ENCODE measurements at regions not wholly inside any gene's neighbourhood (a gene's known extent, or its start where the extent isn't known, plus 50 kb on each side); places are given as distances from the start of the nearest gene placed in this dataset.
A peak's percentile ranks its signal among the peaks of the same experiment; 100 is the strongest.

- no peak for DNase-seq
- in situ Hi-C loops (cut with MboI; ENCODE audit: low pct_unique_long_range_greater_than_20kb, low sequenced_read_pairs) = no loop called here
Observed at GRCh38 chr6:47152666-47153403, 110.7 kb upstream of the ADGRF1 start.

GRCh38 chr6:47151232-47151898, 109.2 kb upstream of the ADGRF1 start:
- no peak for DNase-seq

GRCh38 chr6:47149554-47149953, 107.4 kb upstream of the ADGRF1 start:
- no peak for DNase-seq

More at GRCh38 chr6:47151232-47151898, 109.2 kb upstream of the ADGRF1 start:
- in situ Hi-C loops (cut with MboI; ENCODE audit: low pct_unique_long_range_greater_than_20kb, low sequenced_read_pairs) = no loop called here

GRCh38 chr6:47149066-47149465, 106.9 kb upstream of the ADGRF1 start:
- in situ Hi-C loops (cut with MboI; ENCODE audit: low pct_unique_long_range_greater_than_20kb, low sequenced_read_pairs) = no loop called here
- no peak for DNase-seq

More at GRCh38 chr6:47149554-47149953, 107.4 kb upstream of the ADGRF1 start:
- in situ Hi-C loops (cut with MboI; ENCODE audit: low pct_unique_long_range_greater_than_20kb, low sequenced_read_pairs) = no loop called here

GRCh38 chr6:47147836-47148344, 105.8 kb upstream of the ADGRF1 start:
- in situ Hi-C loops (cut with MboI; ENCODE audit: low pct_unique_long_range_greater_than_20kb, low sequenced_read_pairs) = no loop called here
- DNase-seq = no peak

- in situ Hi-C loops (cut with MboI; ENCODE audit: low pct_unique_long_range_greater_than_20kb, low sequenced_read_pairs) = no loop called here
Observed at GRCh38 chr6:47147175-47147727, 105.1 kb upstream of the ADGRF1 start.

GRCh38 chr6:47146431-47147174, 104.5 kb upstream of the ADGRF1 start:
- in situ Hi-C loops (cut with MboI; ENCODE audit: low pct_unique_long_range_greater_than_20kb, low sequenced_read_pairs) = no loop called here
- no peak for DNase-seq

More at GRCh38 chr6:47147175-47147727, 105.1 kb upstream of the ADGRF1 start:
- DNase-seq = no peak

GRCh38 chr6:47145212-47145611, 103.1 kb upstream of the ADGRF1 start:
- in situ Hi-C loops (cut with MboI; ENCODE audit: low pct_unique_long_range_greater_than_20kb, low sequenced_read_pairs) = no loop called here
- no peak for DNase-seq

- in situ Hi-C loops (cut with MboI; ENCODE audit: low pct_unique_long_range_greater_than_20kb, low sequenced_read_pairs) = no loop called here
- DNase-seq = no peak
Observed at GRCh38 chr6:47144306-47144705, 102.2 kb upstream of the ADGRF1 start.

GRCh38 chr6:47141963-47142362, 99.8 kb upstream of the ADGRF1 start:
- in situ Hi-C loops (cut with MboI; ENCODE audit: low pct_unique_long_range_greater_than_20kb, low sequenced_read_pairs) = no loop called here
- no peak for DNase-seq

GRCh38 chr6:47141171-47141570, 99.0 kb upstream of the ADGRF1 start:
- in situ Hi-C loops (cut with MboI; ENCODE audit: low pct_unique_long_range_greater_than_20kb, low sequenced_read_pairs) = no loop called here

GRCh38 chr6:47138046-47138445, 95.9 kb upstream of the ADGRF1 start:
- in situ Hi-C loops (cut with MboI; ENCODE audit: low pct_unique_long_range_greater_than_20kb, low sequenced_read_pairs) = no loop called here

More at GRCh38 chr6:47141171-47141570, 99.0 kb upstream of the ADGRF1 start:
- DNase-seq = no peak

GRCh38 chr6:47137073-47137472, 94.9 kb upstream of the ADGRF1 start:
- no peak for DNase-seq
- in situ Hi-C loops (cut with MboI; ENCODE audit: low pct_unique_long_range_greater_than_20kb, low sequenced_read_pairs) = no loop called here

More at GRCh38 chr6:47138046-47138445, 95.9 kb upstream of the ADGRF1 start:
- no peak for DNase-seq

GRCh38 chr6:47135772-47136171, 93.6 kb upstream of the ADGRF1 start:
- in situ Hi-C loops (cut with MboI; ENCODE audit: low pct_unique_long_range_greater_than_20kb, low sequenced_read_pairs) = no loop called here
- DNase-seq = no peak

- in situ Hi-C loops (cut with MboI; ENCODE audit: low pct_unique_long_range_greater_than_20kb, low sequenced_read_pairs) = no loop called here
- peak; percentile 80 for DNase-seq
Observed at GRCh38 chr6:47134476-47135189, 92.5 kb upstream of the ADGRF1 start.

- in situ Hi-C loops (cut with MboI; ENCODE audit: low pct_unique_long_range_greater_than_20kb, low sequenced_read_pairs) = no loop called here
- no peak for DNase-seq
Observed at GRCh38 chr6:47133230-47134000, 91.3 kb upstream of the ADGRF1 start.

GRCh38 chr6:47132724-47133123, 90.6 kb upstream of the ADGRF1 start:
- no peak for DNase-seq
- in situ Hi-C loops (cut with MboI; ENCODE audit: low pct_unique_long_range_greater_than_20kb, low sequenced_read_pairs) = no loop called here

GRCh38 chr6:47131773-47132172, 89.6 kb upstream of the ADGRF1 start:
- no peak for DNase-seq
- in situ Hi-C loops (cut with MboI; ENCODE audit: low pct_unique_long_range_greater_than_20kb, low sequenced_read_pairs) = no loop called here

All from KBM-7 (cell line).